Cardiac fibroblast (primary cell): ENCODE measurements at regions not wholly inside any gene's neighbourhood (a gene's known extent, or its start where the extent isn't known, plus 50 kb on each side); places are given as distances from the start of the nearest gene placed in this dataset.

Experiments
- DNase-seq, 2 donors: peaks; one replicate each; pipeline versions ENCODE4 v3.0.0 to v3.0.0-alpha.2; 2010; ENCODE audit warnings: low read depth in 2 of 2
- H3K4me3 ChIP-seq, 2 donors: replicated peaks in 1 of 2; 1 replicate in 1 of 2; 2 replicates in 1 of 2; pipeline ENCODE4 v1.5.1; 2011; ENCODE audit warnings: low read depth in 2 of 2, low read length in 2 of 2, mild to moderate bottlenecking in 2 of 2, moderate library complexity in 1 of 2
- TF ChIP-seq, protein P1 (sequence below): IDR thresholded peaks from one replicate; pipeline ENCODE4 v1.5.1; 2011; ENCODE audit warnings: low read depth, mild to moderate bottlenecking, low read length, inconsistent platforms

DNA sequence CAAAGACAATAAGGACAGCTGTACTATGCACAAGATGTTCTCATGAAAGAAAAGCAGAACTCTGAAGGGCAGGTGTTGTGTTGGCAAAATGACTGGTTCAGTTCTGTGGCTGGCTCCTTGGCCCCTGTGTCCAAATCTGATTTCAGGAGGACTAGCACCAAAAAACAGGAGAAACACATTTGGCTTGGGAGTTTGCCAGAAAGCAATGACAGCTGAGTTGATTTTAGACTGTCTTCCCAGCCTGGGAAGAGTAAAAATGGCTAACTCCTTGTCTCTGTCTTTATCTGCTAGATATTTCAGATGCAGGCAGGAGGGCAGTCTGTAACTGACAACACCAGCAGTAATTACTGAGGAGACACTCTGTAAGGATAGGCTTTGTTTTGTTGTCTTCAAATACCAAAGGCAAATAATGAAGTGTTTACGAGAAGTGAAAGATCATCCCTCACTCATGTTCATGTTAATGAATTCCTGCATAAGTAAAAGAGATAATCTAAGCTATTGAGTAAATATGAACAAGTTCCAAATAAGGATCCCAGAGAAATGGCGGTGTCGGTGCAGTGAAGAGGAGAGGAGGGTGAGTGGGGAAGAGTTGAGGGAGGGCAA is 989.0 kb downstream of the CDH11 start:
- no peak overlapping the region for H3K4me3 ChIP-seq
- DNase-seq = no peak
- TF ChIP-seq, protein P1, sequence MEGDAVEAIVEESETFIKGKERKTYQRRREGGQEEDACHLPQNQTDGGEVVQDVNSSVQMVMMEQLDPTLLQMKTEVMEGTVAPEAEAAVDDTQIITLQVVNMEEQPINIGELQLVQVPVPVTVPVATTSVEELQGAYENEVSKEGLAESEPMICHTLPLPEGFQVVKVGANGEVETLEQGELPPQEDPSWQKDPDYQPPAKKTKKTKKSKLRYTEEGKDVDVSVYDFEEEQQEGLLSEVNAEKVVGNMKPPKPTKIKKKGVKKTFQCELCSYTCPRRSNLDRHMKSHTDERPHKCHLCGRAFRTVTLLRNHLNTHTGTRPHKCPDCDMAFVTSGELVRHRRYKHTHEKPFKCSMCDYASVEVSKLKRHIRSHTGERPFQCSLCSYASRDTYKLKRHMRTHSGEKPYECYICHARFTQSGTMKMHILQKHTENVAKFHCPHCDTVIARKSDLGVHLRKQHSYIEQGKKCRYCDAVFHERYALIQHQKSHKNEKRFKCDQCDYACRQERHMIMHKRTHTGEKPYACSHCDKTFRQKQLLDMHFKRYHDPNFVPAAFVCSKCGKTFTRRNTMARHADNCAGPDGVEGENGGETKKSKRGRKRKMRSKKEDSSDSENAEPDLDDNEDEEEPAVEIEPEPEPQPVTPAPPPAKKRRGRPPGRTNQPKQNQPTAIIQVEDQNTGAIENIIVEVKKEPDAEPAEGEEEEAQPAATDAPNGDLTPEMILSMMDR = no peak

DNA sequence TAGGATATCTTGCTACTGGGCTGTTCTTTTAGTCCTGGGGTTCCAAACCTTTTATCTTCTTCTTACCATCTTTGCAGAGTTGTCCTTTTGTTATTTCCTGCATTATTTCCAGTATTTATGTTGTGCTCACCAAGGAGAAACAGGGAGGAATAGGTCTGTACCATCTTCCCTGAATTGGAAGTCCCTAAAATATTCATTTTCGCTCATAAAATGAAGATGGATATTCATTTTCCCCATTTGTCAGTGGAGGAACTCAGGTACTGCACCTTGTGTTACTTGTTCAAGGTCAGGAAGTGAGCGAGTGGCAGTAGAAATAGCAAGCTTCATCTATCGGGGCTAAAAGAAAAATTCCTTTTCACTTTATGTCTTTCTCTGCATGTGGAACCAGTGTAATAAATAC is 989.7 kb downstream of the CDH11 start:
- no peak for DNase-seq
- TF ChIP-seq, protein P1 = no peak
- H3K4me3 ChIP-seq = no peak overlapping the region

DNA sequence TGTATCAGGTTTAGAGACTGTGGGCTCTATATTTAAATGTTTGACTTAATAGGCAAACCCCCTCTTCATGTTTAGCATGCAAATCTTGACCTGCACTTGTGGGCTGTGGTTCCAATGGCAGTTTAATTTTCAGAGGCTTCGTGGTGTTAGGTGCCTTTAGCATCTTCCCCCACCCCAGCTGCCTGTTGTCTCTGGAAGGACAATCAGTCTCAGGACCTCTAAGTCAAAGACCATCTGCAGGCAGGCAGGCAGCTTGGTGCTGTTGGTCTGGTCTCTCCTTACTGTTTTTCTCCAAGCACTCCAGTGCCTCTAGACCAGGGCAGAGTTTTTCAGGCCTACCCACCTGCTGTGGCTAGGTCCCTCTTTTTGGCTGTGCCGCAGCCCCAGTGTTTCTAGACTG is 990.4 kb downstream of the CDH11 start:
- TF ChIP-seq, protein P1 = no peak
- no peak overlapping the region for H3K4me3 ChIP-seq
- DNase-seq = no peak

DNA sequence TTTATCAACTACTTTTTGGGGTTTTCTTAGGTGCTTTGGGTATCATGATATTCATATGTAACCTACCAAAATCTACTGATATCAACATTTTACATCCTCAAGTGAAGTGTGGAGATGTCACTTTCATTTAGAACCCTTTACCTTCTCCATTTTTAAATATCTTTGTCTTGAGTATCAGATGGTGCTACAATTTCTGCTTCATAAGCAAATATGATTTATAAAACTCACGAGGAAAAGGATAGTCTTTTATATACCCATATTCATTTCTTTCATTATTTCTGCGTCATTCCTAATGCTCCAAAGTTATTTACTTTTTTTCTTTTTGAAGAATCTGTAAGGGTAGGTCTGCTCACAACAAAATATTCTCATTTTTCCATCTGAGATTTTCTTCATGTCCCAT is 991.7 kb downstream of the CDH11 start:
- H3K4me3 ChIP-seq = no peak overlapping the region
- TF ChIP-seq, protein P1 = no peak
- DNase-seq = no peak

DNA sequence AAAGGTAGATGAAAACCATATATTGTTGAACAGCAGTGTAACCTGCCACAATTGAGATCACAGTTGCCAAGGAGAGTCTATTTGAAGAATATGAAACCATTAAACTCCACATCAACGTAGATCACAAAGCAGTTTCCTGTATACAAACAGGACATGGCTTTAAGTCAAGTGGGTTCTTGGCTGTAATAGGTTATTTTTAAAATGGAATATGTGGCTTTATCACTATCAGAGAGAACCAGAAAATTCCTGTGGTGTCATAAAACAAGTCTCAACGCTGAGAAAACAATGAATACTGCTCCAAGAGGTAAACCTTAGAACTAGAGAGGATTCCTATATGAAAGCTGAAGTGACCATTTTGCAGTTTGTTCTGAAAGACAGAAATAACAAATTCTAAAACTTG is 999.7 kb downstream of the CDH11 start:
- TF ChIP-seq, protein P1 = no peak
- no peak overlapping the region for H3K4me3 ChIP-seq
- no peak for DNase-seq

DNA sequence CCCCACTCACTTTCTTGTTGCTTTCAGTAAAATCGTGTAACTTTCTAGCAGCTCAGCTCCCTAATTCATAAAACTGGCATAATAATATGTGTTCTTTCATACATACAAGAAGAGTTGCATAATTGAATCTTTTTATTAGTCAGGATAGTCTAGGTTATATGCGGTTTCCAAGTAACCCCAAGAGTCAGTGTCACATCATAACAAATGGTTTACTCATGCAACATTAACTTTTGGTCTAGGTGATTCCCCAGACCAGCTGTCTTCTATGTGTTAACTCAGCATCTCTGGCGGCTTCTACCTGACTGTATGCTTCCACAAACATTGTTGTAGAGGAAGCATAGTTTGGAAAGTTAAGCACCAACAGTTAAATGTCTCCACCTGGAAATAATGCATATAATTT is 1000.4 kb downstream of the CDH11 start:
- TF ChIP-seq, protein P1 = no peak
- DNase-seq = peak in 1 of 2 donors; percentile 74
- no peak overlapping the region for H3K4me3 ChIP-seq

DNA sequence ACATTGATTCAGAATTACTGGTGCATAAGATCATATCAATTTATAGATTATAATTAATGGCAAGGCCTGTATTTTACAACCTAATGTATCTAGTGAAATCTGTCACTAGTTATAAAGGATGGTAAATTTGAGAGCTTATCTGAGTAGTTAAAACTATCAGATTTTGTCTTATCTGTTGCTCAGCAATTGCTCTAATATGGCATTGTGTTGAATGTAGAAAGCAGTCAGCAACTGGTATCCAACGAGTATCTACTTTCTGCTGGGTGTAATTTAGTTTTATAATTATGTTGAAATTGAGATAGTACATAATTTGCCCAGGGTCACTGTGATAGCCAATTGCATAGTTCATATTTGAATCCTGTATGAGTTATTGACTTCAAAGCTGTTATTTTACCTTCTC is 1005.7 kb downstream of the CDH11 start:
- TF ChIP-seq, protein P1 = no peak
- no peak for DNase-seq
- no peak overlapping the region for H3K4me3 ChIP-seq
